ENCODE measurements at regions not wholly inside any gene's neighbourhood (a gene's known extent, or its start where the extent isn't known, plus 50 kb on each side); places are given as distances from the start of the nearest gene placed in this dataset.
A peak's percentile ranks its signal among the peaks of the same experiment; 100 is the strongest.

DNA sequence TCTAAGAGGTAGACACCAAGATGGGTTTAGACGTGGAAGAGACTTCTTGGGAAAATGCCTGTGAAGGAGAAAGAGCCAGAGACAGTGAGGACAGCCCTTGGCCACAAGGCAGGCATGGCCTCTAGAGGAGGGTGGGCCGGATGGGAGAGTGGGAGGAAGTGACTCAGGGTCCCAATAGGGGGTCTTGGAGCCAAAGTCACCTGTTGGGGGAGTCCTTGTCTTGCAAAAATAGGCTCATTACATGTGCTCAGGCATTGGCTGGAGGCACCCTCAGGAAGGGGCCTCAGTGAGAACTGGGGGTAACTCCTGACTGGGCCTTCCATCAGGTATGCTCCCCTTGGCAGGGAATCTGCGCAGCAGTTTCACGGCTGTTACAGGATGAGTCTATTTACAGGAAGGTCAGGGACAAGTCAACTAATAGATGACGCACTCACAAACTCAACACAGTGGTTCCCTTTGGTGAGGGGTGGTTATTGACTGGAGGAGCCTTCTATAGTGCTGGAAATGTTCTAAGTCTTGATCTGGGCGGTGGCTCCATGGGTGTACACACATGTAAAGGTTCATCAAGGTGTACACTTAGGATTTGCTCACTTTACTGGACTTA lies 259.6 kb downstream of the XXYLT1 start:
- no peak for DNase-seq (ENCODE audit: low read depth)

DNA sequence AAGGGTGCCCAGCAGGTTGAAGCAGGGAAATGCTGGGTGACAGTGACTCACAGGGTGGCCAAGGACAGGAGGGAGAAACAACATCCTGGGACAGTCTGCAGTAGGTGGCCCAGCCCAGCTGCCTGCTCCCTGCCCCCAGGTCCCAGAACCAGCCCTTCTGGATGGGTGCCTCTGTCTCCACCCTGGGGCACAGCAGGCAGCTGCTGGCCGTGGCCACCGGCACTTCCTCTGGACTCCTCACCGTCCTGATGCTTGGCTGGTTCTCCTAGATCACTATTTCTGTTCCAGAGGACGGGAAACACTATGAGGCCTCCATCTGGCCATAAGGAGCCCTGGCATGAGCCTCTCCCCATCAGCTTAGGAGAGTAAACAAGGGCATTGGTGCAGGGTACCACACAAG lies 258.9 kb downstream of the XXYLT1 start:
- DNase-seq (ENCODE audit: low read depth), result peak; percentile 31

DNA sequence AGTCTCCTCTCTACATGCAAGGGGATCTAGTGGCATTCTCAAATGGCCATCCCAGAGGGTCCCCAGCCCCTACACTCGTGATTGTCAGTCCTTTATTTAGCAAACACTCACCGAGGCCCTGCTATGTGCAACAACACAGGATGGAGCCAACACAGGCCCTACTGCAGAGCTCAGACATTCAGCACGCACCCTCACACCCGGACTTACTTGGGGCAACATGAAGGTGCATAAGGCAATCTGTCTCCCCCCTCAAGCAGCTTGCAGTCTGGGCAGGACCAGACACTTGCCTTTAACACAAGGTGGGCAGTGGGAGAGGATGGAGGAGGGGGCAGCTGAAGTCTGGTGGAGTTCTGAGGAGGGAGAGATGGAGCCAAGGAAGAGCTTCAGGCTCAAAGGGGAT lies 258.4 kb downstream of the XXYLT1 start:
- DNase-seq (ENCODE audit: low read depth), result no peak

DNA sequence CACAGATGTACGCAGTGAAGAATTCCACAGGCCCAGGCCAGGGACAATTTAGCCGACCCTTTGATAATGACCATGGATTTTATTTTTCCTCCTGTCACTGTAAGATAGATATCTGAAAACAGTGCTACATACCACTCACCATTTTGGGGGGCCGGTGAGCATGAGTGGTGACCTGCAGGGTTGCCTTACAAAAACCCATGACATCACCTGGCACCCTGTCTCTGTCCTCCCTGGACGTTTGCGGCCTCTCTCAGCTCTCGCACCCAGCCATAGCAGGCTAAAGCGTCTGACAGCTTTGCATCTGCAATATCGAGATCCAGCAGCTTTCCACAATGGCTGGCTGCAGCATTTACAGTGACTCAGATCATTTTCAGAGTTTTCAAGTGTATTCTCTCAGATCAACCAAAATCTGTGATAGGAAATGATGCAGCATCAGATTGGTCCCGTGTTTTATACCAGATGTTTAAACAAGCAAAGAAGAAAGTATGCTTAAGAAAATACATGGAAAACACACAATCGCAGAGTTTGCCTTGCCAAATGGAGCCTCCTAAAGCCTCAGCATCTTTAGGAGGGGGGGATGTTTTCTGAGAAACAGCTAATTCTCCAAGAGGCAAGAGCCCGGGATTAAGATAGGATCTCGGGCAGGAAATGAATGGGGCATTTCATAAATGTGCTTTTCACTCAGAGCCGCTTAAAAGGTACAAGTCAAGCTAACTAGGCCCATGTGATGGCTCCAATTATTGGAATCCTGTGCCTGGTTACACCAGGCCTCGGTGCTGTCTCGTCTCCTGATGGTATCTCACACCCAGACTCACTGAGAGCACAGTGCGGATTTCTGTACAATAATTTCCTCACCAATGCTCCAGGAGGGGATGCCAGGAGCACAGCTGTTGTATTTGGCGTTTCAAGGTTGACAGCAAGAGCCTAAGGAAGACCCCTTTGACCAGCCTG lies 257.3 kb downstream of the XXYLT1 start:
- DNase-seq (ENCODE audit: low read depth), result no peak

DNA sequence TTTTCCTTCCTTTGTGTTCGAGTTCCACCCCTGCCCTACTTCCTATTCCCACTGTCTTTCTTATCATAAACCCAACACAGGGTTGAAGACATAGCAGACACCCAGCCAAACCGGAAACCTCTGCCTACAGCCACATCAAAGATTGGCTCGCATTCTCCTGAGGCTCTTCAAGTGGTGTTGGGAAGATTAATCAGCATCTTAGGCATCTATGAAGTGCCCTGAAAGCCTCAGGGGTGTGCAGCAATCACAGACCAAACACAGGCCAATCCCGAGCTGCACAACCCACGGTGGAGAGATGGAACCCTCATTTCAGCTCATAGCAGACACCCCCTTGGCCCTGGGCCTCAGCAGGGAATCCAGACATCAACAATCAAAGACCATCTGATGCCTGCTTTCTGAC lies 255.9 kb downstream of the XXYLT1 start:
- peak; percentile 83 for DNase-seq (ENCODE audit: low read depth)

DNA sequence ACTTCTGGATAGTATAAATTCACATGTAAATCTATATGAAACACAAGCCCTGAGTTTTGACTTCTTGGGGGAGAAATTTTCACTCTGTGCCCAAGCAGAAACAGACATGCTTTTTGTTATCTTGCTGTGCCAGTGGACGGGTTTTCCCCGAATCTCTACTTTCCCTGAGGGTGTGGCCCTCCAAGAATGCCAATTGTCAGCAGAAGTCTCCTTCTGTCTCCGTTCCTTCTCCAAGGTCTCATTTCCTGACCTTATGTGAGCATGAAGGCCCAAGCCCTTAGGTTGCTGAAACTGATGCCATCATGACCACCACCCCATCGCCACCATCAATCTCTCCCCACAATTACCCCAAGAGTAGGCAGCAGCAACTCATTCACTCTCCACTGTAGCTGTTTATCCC lies 253.8 kb downstream of the XXYLT1 start:
- no peak for DNase-seq (ENCODE audit: low read depth)

Data from RPMI7951 (cell line).